ENCODE measurements at regions not wholly inside any gene's neighbourhood (a gene's known extent, or its start where the extent isn't known, plus 50 kb on each side); places are given as distances from the start of the nearest gene placed in this dataset.

GRCh38 chr5:72565513-72566289 is 58.5 kb upstream of the ZNF366 start:
- TF ChIP-seq CTCF (IDR thresholded peaks at IDR 0.05) (no peak), POLR2A (IDR thresholded peaks at IDR 0.05) (no peak)

Measured in Peyer's patch (tissue), 4 donors.